Aorta (tissue), 5 donors: ENCODE measurements at regions not wholly inside any gene's neighbourhood (a gene's known extent, or its start where the extent isn't known, plus 50 kb on each side); places are given as distances from the start of the nearest gene placed in this dataset.

Experiments used
- ATAC-seq: fragments of 200-7000 bp; cut with Tn5 transposase; one replicate; pipeline ENCODE4 v1.9.1; 2022; ENCODE audit warnings: moderate library complexity; ENCODE audit not compliant: low FRiP score
- DNase-seq, 2 donors: peaks; one replicate each; pipeline ENCODE4 v3.0.0-alpha.2; 2020
- H3K27ac ChIP-seq, 2 donors: one replicate each; pipeline ENCODE4 v1.5.1; 2013; ENCODE audit warnings: low read length in 2 of 2, mild to moderate bottlenecking in 2 of 2, moderate library complexity in 2 of 2, control low read depth in 1 of 2, inconsistent platforms in 1 of 2, low read depth in 1 of 2
- H3K27me3 ChIP-seq, 2 donors: one replicate each; pipeline ENCODE4 v1.6.1; 2013; ENCODE audit warnings: control low read depth in 1 of 2, low read length in 1 of 2, mild to moderate bottlenecking in 1 of 2, moderate library complexity in 1 of 2; ENCODE audit not compliant: insufficient read depth in 2 of 2, control insufficient read depth in 1 of 2
- H3K36me3 ChIP-seq, 2 donors: one replicate each; pipeline ENCODE4 v1.6.1; 2013; ENCODE audit warnings: control low read depth in 1 of 2, low read length in 1 of 2, mild to moderate bottlenecking in 1 of 2; ENCODE audit not compliant: insufficient read depth in 2 of 2, control insufficient read depth in 1 of 2
- H3K4me1 ChIP-seq, 2 donors: one replicate each; pipeline ENCODE4 v1.6.1; 2013; ENCODE audit warnings: low read length in 2 of 2, control low read depth in 1 of 2, mild to moderate bottlenecking in 1 of 2, moderate library complexity in 1 of 2; ENCODE audit not compliant: insufficient read depth in 2 of 2, control insufficient read depth in 1 of 2
- H3K4me3 ChIP-seq, 2 donors: one replicate each; pipeline ENCODE4 v1.5.1; 2013; ENCODE audit warnings: low read length in 2 of 2, control low read depth in 1 of 2, mild to moderate bottlenecking in 1 of 2
- H3K9me3 ChIP-seq: one replicate; pipeline ENCODE4 v1.6.1; 2013; ENCODE audit warnings: mild to moderate bottlenecking, low read length; ENCODE audit not compliant: control insufficient read depth
- WGBS, 2 donors: extraction: QIAGEN DNeasy Blood & Tissue Kit; methylation state at CpG; one replicate each; pipeline ENCODE4 v1.1.7; 2013; 5-methylcytosine and 5-hydroxymethylcytosine counted together
- intact Hi-C, 2 donors: fragments of 100-400 bp; cut with DNase I; formaldehyde crosslinking; loops; one replicate each; pipeline versions ENCODE4 v1.14.2 to v1.15.0; 2022
- donor health status: healthy with polysubstance abuse.
- donor health status: Bipolar disorder and iron deficiency.
- donor health status: DM: no; HTN: no; CAD: no.
- donor health status: DM: no; HTN: no; CAD: no.
- donor health status: DM: yes; HTN: yes; CAD: no.

- WGBS, 2 donors: 90 to 93% methylated on average over 11 of the region's 11 CpGs
These were observed 312.4 kb downstream of the DOCK8 start for GRCh38 chr9:526904-527591.

GRCh38 chr9:529731-530130, 311.8 kb upstream of the DMRT1 start:
- Histone ChIP-seq H3K9me3 (no peaks in the 10 kb centered on the region), H3K36me3 (no peaks in the 10 kb centered on the region), H3K4me1 (peaks cover 3 to 19% of the 10 kb centered on the region in 2 donors), H3K4me3 (no peak overlapping the region), H3K27me3 (no peaks in the 10 kb centered on the region), H3K27ac (no peak overlapping the region)
- WGBS, 2 donors: 56 to 67% methylated on average over 4 of the region's 4 CpGs
- no peak for ATAC-seq
- DNase-seq: no peak
- intact Hi-C loops: loop anchor here in 1 of 2 donors (10.0 kb wide), 1 partner anchor 155 kb away; no protein-coding TSS in a partner anchor

More at GRCh38 chr9:526904-527591, 312.4 kb downstream of the DOCK8 start:
- peaks cover 6 to 15% of the 10 kb centered on the region in 2 donors for H3K4me1 ChIP-seq
- no peaks in the 10 kb centered on the region for H3K27me3 ChIP-seq
- ATAC-seq: no peak
- H3K4me3 ChIP-seq: no peak overlapping the region
- intact Hi-C loops: no loop called here
- no peak overlapping the region for H3K27ac ChIP-seq
- H3K36me3 ChIP-seq: no peaks in the 10 kb centered on the region
- no peaks in the 10 kb centered on the region for H3K9me3 ChIP-seq
- DNase-seq: no peak

GRCh38 chr9:530681-531080, 310.8 kb upstream of the DMRT1 start:
- peak; percentile 77 to 81 for DNase-seq
- ATAC-seq: peak; percentile 79
- peaks cover 5 to 24% of the 10 kb centered on the region in 2 donors for H3K4me1 ChIP-seq
- intact Hi-C loops: loop anchor here in 1 of 2 donors (10.0 kb wide), 1 partner anchor 154 kb away; no protein-coding TSS in a partner anchor
- no peak overlapping the region for H3K27ac ChIP-seq
- H3K4me3 ChIP-seq: no peak overlapping the region
- 2 to 4% methylated on average over 3 of the region's 3 CpGs for WGBS, 2 donors
- no peaks in the 10 kb centered on the region for H3K36me3 ChIP-seq
- H3K9me3 ChIP-seq: no peaks in the 10 kb centered on the region
- no peaks in the 10 kb centered on the region for H3K27me3 ChIP-seq

GRCh38 chr9:532707-533106, 308.8 kb upstream of the DMRT1 start:
- Histone ChIP-seq H3K4me3 (no peak overlapping the region), H3K27ac (peak overlapping the region in 1 of 2 donors; percentile 1), H3K27me3 (no peaks in the 10 kb centered on the region), H3K4me1 (peaks cover 5 to 26% of the 10 kb centered on the region in 2 donors), H3K36me3 (no peaks in the 10 kb centered on the region), H3K9me3 (no peaks in the 10 kb centered on the region)
- no peak for DNase-seq
- no peak for ATAC-seq
- intact Hi-C loops: loop anchor here in 1 of 2 donors (10.0 kb wide), 1 partner anchor 152 kb away; no protein-coding TSS in a partner anchor
- 16 to 25% methylated on average over 6 of the region's 6 CpGs for WGBS, 2 donors

GRCh38 chr9:534886-535285, 306.6 kb upstream of the DMRT1 start:
- Histone ChIP-seq H3K27me3 (no peaks in the 10 kb centered on the region), H3K4me3 (no peak overlapping the region), H3K4me1 (peaks cover 5 to 26% of the 10 kb centered on the region in 2 donors), H3K27ac (peak overlapping the region; percentile 21 to 72), H3K36me3 (no peaks in the 10 kb centered on the region), H3K9me3 (no peaks in the 10 kb centered on the region)
- 4 to 6% methylated on average over 4 of the region's 4 CpGs for WGBS, 2 donors
- DNase-seq (peak; percentile 76 to 86), ATAC-seq (peak; percentile 59)
- intact Hi-C loops: loop anchor here in 1 of 2 donors (10.0 kb wide), 1 partner anchor 150 kb away; no protein-coding TSS in a partner anchor

GRCh38 chr9:535356-535755, 306.1 kb upstream of the DMRT1 start:
- H3K4me1 ChIP-seq: peaks cover 5 to 26% of the 10 kb centered on the region in 2 donors
- H3K27me3 ChIP-seq: no peaks in the 10 kb centered on the region
- H3K36me3 ChIP-seq: no peaks in the 10 kb centered on the region
- ATAC-seq (no peak), DNase-seq (no peak)
- 29 to 36% methylated on average over 4 of the region's 4 CpGs for WGBS, 2 donors
- H3K9me3 ChIP-seq: no peaks in the 10 kb centered on the region
- H3K27ac ChIP-seq: peak overlapping the region; percentile 45 to 72
- H3K4me3 ChIP-seq: no peak overlapping the region
- intact Hi-C loops: loop anchor here in 1 of 2 donors (10.0 kb wide), 1 partner anchor 149 kb away; no protein-coding TSS in a partner anchor

- H3K9me3 ChIP-seq: no peaks in the 10 kb centered on the region
- WGBS, 2 donors: 63 to 64% methylated on average over 11 of the region's 11 CpGs
- intact Hi-C loops: loop anchor here in 1 of 2 donors (10.0 kb wide), 1 partner anchor 148 kb away; no protein-coding TSS in a partner anchor
- no peaks in the 10 kb centered on the region for H3K36me3 ChIP-seq
- peaks cover 3 to 18% of the 10 kb centered on the region in 2 donors for H3K4me1 ChIP-seq
- DNase-seq (no peak), ATAC-seq (no peak)
- H3K27ac ChIP-seq: no peak overlapping the region
- no peaks in the 10 kb centered on the region for H3K27me3 ChIP-seq
- H3K4me3 ChIP-seq: no peak overlapping the region
These were observed 304.6 kb upstream of the DMRT1 start for GRCh38 chr9:536597-537511.

- ATAC-seq (no peak), DNase-seq (no peak)
- Histone ChIP-seq H3K4me3 (no peak overlapping the region), H3K4me1 (peaks cover 3 to 7% of the 10 kb centered on the region in 2 donors), H3K27ac (no peak overlapping the region), H3K36me3 (no peaks in the 10 kb centered on the region), H3K27me3 (no peaks in the 10 kb centered on the region), H3K9me3 (no peaks in the 10 kb centered on the region)
- WGBS, 2 donors: 42 to 63% methylated on average over 4 of the region's 4 CpGs
- intact Hi-C loops: loop anchor here (10.0 kb wide), 2 partner anchors 169 to 221 kb away; no protein-coding TSS in a partner anchor
These were observed 298.0 kb upstream of the DMRT1 start for GRCh38 chr9:543478-543877.
